ENCODE measurements at regions not wholly inside any gene's neighbourhood (a gene's known extent, or its start where the extent isn't known, plus 50 kb on each side); places are given as distances from the start of the nearest gene placed in this dataset.

GRCh38 chr2:176969642-176970359, 242.8 kb upstream of the HNRNPA3 start:
- Mint-ChIP-seq H3K27me3 (peaks cover 38% of the 10 kb centered on the region), H3K27ac (no peak overlapping the region)
- no peak for DNase-seq (ENCODE audit: extremely low spot score, unreplicated experiment)

GRCh38 chr2:176976736-176977685, 235.6 kb upstream of the HNRNPA3 start:
- no peaks in the 10 kb centered on the region for H3K9me3 Mint-ChIP-seq
- no peaks in the 10 kb centered on the region for H3K36me3 Mint-ChIP-seq
- no peak overlapping the region for H3K27ac Mint-ChIP-seq
- H3K4me1 Mint-ChIP-seq (ENCODE audit: unreplicated experiment), result peaks cover 5% of the 10 kb centered on the region
- H3K4me3 Mint-ChIP-seq, result no peak overlapping the region
- peaks cover 43% of the 10 kb centered on the region for H3K27me3 Mint-ChIP-seq
- DNase-seq (ENCODE audit: extremely low spot score, unreplicated experiment), result no peak
- TF ChIP-seq CTCF (conservative IDR thresholded peaks at IDR 0.05), result no peak

More at GRCh38 chr2:176969642-176970359, 242.8 kb upstream of the HNRNPA3 start:
- no peaks in the 10 kb centered on the region for H3K4me1 Mint-ChIP-seq (ENCODE audit: unreplicated experiment)
- no peak for TF ChIP-seq CTCF (conservative IDR thresholded peaks at IDR 0.05)
- no peak overlapping the region for H3K4me3 Mint-ChIP-seq
- H3K36me3 Mint-ChIP-seq, result no peaks in the 10 kb centered on the region
- H3K9me3 Mint-ChIP-seq, result no peaks in the 10 kb centered on the region

- no peak for DNase-seq (ENCODE audit: extremely low spot score, unreplicated experiment)
Measured at GRCh38 chr2:176978921-176979320, 233.7 kb upstream of the HNRNPA3 start.

GRCh38 chr2:176979981-176980710, 232.4 kb upstream of the HNRNPA3 start:
- DNase-seq (ENCODE audit: extremely low spot score, unreplicated experiment), result no peak
- peaks cover 5% of the 10 kb centered on the region for H3K4me1 Mint-ChIP-seq (ENCODE audit: unreplicated experiment)
- no peak overlapping the region for H3K4me3 Mint-ChIP-seq
- H3K27ac Mint-ChIP-seq, result no peak overlapping the region
- peaks cover 40% of the 10 kb centered on the region for H3K27me3 Mint-ChIP-seq
- H3K9me3 Mint-ChIP-seq, result no peaks in the 10 kb centered on the region
- no peak for TF ChIP-seq CTCF (conservative IDR thresholded peaks at IDR 0.05)
- H3K36me3 Mint-ChIP-seq, result no peaks in the 10 kb centered on the region

More at GRCh38 chr2:176978921-176979320, 233.7 kb upstream of the HNRNPA3 start:
- no peak overlapping the region for H3K27ac Mint-ChIP-seq
- no peak overlapping the region for H3K4me3 Mint-ChIP-seq
- H3K4me1 Mint-ChIP-seq (ENCODE audit: unreplicated experiment), result peaks cover 5% of the 10 kb centered on the region
- no peaks in the 10 kb centered on the region for H3K36me3 Mint-ChIP-seq
- H3K27me3 Mint-ChIP-seq, result peaks cover 36% of the 10 kb centered on the region
- TF ChIP-seq CTCF (conservative IDR thresholded peaks at IDR 0.05), result no peak
- no peaks in the 10 kb centered on the region for H3K9me3 Mint-ChIP-seq

- Mint-ChIP-seq H3K4me1 (ENCODE audit: unreplicated experiment) (peaks cover 5% of the 10 kb centered on the region), H3K4me3 (no peak overlapping the region), H3K9me3 (no peaks in the 10 kb centered on the region), H3K36me3 (no peaks in the 10 kb centered on the region), H3K27ac (no peak overlapping the region), H3K27me3 (peaks cover 44% of the 10 kb centered on the region)
- TF ChIP-seq CTCF (conservative IDR thresholded peaks at IDR 0.05), result no peak
- no peak for DNase-seq (ENCODE audit: extremely low spot score, unreplicated experiment)
Measured at GRCh38 chr2:176984987-176985386, 227.6 kb upstream of the HNRNPA3 start.

Data from type B pancreatic cell (in vitro differentiated cells).